ENCODE measurements at regions not wholly inside any gene's neighbourhood (a gene's known extent, or its start where the extent isn't known, plus 50 kb on each side); places are given as distances from the start of the nearest gene placed in this dataset.

- Histone ChIP-seq H3K27ac (ENCODE audit: low read depth in 2 of 2, low read length in 1 of 2) (no peak overlapping the region), H3K36me3 (ENCODE audit: control insufficient read depth in 2 of 2, insufficient read depth in 2 of 2, low read length in 1 of 2) (no peaks in the 10 kb centered on the region), H3K9me3 (ENCODE audit: control insufficient read depth in 2 of 2, insufficient read depth in 1 of 2, low read depth in 1 of 2, low read length in 1 of 2) (peaks cover 0 to 3% of the 10 kb centered on the region in 2 donors), H3K4me1 (ENCODE audit: control insufficient read depth in 2 of 2, insufficient read depth in 2 of 2, low read length in 1 of 2) (no peaks in the 10 kb centered on the region), H3K4me3 (ENCODE audit: low read depth in 1 of 2, low read length in 2 of 2) (no peak overlapping the region), H3K27me3 (ENCODE audit: control insufficient read depth in 1 of 2, insufficient read depth in 2 of 2, low read length in 2 of 2) (no peaks in the 10 kb centered on the region)
- WGBS, 2 donors: 97 to 100% methylated on average over 2 of the region's 2 CpGs
Measured at GRCh38 chr7:35416568-35416967, 162.7 kb upstream of the TBX20 start.

DNA sequence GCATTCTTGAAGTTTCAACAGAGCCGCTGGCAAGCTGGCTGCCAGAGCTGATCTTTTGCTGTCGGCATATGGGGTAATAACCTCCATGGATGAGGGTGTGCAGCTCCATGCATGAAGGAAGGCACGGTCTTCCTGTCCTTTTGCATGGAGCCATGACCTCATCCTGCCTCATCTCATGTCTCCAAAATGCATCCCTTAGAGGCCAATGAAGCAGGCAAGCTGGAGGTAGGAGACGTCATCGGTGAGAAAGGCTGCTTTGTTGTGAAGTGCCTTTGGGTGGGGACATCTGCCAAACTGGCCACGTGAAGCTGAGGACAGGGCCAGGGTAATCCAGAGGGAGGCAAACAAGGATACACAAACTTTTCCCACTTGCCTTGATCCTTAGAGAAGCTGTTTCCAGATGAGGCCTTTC lies 161.5 kb upstream of the TBX20 start:
- H3K36me3 ChIP-seq (ENCODE audit: control insufficient read depth in 2 of 2, insufficient read depth in 2 of 2, low read length in 1 of 2): no peaks in the 10 kb centered on the region
- 80 to 86% methylated on average over 6 of the region's 6 CpGs for WGBS, 2 donors
- no peak overlapping the region for H3K27ac ChIP-seq (ENCODE audit: low read depth in 2 of 2, low read length in 1 of 2)
- no peak overlapping the region for H3K4me3 ChIP-seq (ENCODE audit: low read depth in 1 of 2, low read length in 2 of 2)
- no peaks in the 10 kb centered on the region for H3K27me3 ChIP-seq (ENCODE audit: control insufficient read depth in 1 of 2, insufficient read depth in 2 of 2, low read length in 2 of 2)
- no peaks in the 10 kb centered on the region for H3K4me1 ChIP-seq (ENCODE audit: control insufficient read depth in 2 of 2, insufficient read depth in 2 of 2, low read length in 1 of 2)
- H3K9me3 ChIP-seq (ENCODE audit: control insufficient read depth in 2 of 2, insufficient read depth in 1 of 2, low read depth in 1 of 2, low read length in 1 of 2): peaks cover 0 to 3% of the 10 kb centered on the region in 2 donors

- no peaks in the 10 kb centered on the region for H3K27me3 ChIP-seq (ENCODE audit: control insufficient read depth in 1 of 2, insufficient read depth in 2 of 2, low read length in 2 of 2)
- H3K9me3 ChIP-seq (ENCODE audit: control insufficient read depth in 2 of 2, insufficient read depth in 1 of 2, low read depth in 1 of 2, low read length in 1 of 2): peaks cover 0 to 3% of the 10 kb centered on the region in 2 donors
- no peaks in the 10 kb centered on the region for H3K4me1 ChIP-seq (ENCODE audit: control insufficient read depth in 2 of 2, insufficient read depth in 2 of 2, low read length in 1 of 2)
- H3K36me3 ChIP-seq (ENCODE audit: control insufficient read depth in 2 of 2, insufficient read depth in 2 of 2, low read length in 1 of 2): no peaks in the 10 kb centered on the region
- no peak overlapping the region for H3K4me3 ChIP-seq (ENCODE audit: low read depth in 1 of 2, low read length in 2 of 2)
- WGBS, 2 donors: 51 to 55% methylated on average over 3 of the region's 3 CpGs
- no peak overlapping the region for H3K27ac ChIP-seq (ENCODE audit: low read depth in 2 of 2, low read length in 1 of 2)
Measured at GRCh38 chr7:35411331-35411730, 157.4 kb upstream of the TBX20 start.

GRCh38 chr7:35405461-35405860 lies 151.6 kb upstream of the TBX20 start:
- no peak overlapping the region for H3K27ac ChIP-seq (ENCODE audit: low read depth in 2 of 2, low read length in 1 of 2)
- WGBS, 2 donors: 68 to 72% methylated on average over 4 of the region's 4 CpGs
- no peaks in the 10 kb centered on the region for H3K4me1 ChIP-seq (ENCODE audit: control insufficient read depth in 2 of 2, insufficient read depth in 2 of 2, low read length in 1 of 2)
- H3K9me3 ChIP-seq (ENCODE audit: control insufficient read depth in 2 of 2, insufficient read depth in 1 of 2, low read depth in 1 of 2, low read length in 1 of 2): peaks cover 0 to 3% of the 10 kb centered on the region in 2 donors
- no peak overlapping the region for H3K4me3 ChIP-seq (ENCODE audit: low read depth in 1 of 2, low read length in 2 of 2)
- no peaks in the 10 kb centered on the region for H3K27me3 ChIP-seq (ENCODE audit: control insufficient read depth in 1 of 2, insufficient read depth in 2 of 2, low read length in 2 of 2)
- no peaks in the 10 kb centered on the region for H3K36me3 ChIP-seq (ENCODE audit: control insufficient read depth in 2 of 2, insufficient read depth in 2 of 2, low read length in 1 of 2)

- Histone ChIP-seq H3K4me1 (ENCODE audit: control insufficient read depth in 2 of 2, insufficient read depth in 2 of 2, low read length in 1 of 2) (no peaks in the 10 kb centered on the region), H3K9me3 (ENCODE audit: control insufficient read depth in 2 of 2, insufficient read depth in 1 of 2, low read depth in 1 of 2, low read length in 1 of 2) (peaks cover 0 to 3% of the 10 kb centered on the region in 2 donors)
- 83 to 86% methylated on average over 8 of the region's 8 CpGs for WGBS, 2 donors
Measured at GRCh38 chr7:35401217-35401879, 147.4 kb upstream of the TBX20 start.

DNA sequence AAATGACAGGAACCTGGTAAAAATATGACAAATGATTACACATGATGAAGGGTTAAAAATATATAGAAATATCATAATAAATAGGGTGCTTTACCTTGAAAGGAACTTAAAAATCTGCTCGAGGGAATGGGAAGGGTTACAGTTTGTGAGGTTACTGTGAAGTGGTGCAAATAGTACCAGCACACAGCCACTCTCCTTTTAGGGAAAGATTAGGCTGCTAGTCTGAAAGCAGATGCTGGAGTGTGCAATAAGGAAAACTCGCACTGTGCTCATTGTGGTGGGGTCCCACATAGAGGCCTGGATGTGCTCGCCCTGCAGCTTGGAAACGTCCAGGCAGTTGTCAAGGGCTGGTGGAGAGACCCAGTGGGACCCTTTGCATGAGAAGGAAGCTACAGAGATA lies 145.9 kb upstream of the TBX20 start:
- Histone ChIP-seq H3K36me3 (ENCODE audit: control insufficient read depth in 2 of 2, insufficient read depth in 2 of 2, low read length in 1 of 2) (no peaks in the 10 kb centered on the region), H3K27ac (ENCODE audit: low read depth in 2 of 2, low read length in 1 of 2) (no peak overlapping the region), H3K4me1 (ENCODE audit: control insufficient read depth in 2 of 2, insufficient read depth in 2 of 2, low read length in 1 of 2) (no peaks in the 10 kb centered on the region), H3K9me3 (ENCODE audit: control insufficient read depth in 2 of 2, insufficient read depth in 1 of 2, low read depth in 1 of 2, low read length in 1 of 2) (peaks cover 0 to 3% of the 10 kb centered on the region in 2 donors), H3K27me3 (ENCODE audit: control insufficient read depth in 1 of 2, insufficient read depth in 2 of 2, low read length in 2 of 2) (no peaks in the 10 kb centered on the region), H3K4me3 (ENCODE audit: low read depth in 1 of 2, low read length in 2 of 2) (no peak overlapping the region)
- WGBS, 2 donors: 53 to 75% methylated on average over 4 of the region's 4 CpGs

More at GRCh38 chr7:35401217-35401879, 147.4 kb upstream of the TBX20 start:
- H3K36me3 ChIP-seq (ENCODE audit: control insufficient read depth in 2 of 2, insufficient read depth in 2 of 2, low read length in 1 of 2): no peaks in the 10 kb centered on the region
- no peak overlapping the region for H3K4me3 ChIP-seq (ENCODE audit: low read depth in 1 of 2, low read length in 2 of 2)
- H3K27me3 ChIP-seq (ENCODE audit: control insufficient read depth in 1 of 2, insufficient read depth in 2 of 2, low read length in 2 of 2): no peaks in the 10 kb centered on the region
- H3K27ac ChIP-seq (ENCODE audit: low read depth in 2 of 2, low read length in 1 of 2): no peak overlapping the region

- H3K27ac ChIP-seq (ENCODE audit: low read depth in 2 of 2, low read length in 1 of 2): no peak overlapping the region
- H3K27me3 ChIP-seq (ENCODE audit: control insufficient read depth in 1 of 2, insufficient read depth in 2 of 2, low read length in 2 of 2): no peaks in the 10 kb centered on the region
- no peaks in the 10 kb centered on the region for H3K4me1 ChIP-seq (ENCODE audit: control insufficient read depth in 2 of 2, insufficient read depth in 2 of 2, low read length in 1 of 2)
- no peaks in the 10 kb centered on the region for H3K36me3 ChIP-seq (ENCODE audit: control insufficient read depth in 2 of 2, insufficient read depth in 2 of 2, low read length in 1 of 2)
- H3K9me3 ChIP-seq (ENCODE audit: control insufficient read depth in 2 of 2, insufficient read depth in 1 of 2, low read depth in 1 of 2, low read length in 1 of 2): peaks cover 0 to 3% of the 10 kb centered on the region in 2 donors
- no peak overlapping the region for H3K4me3 ChIP-seq (ENCODE audit: low read depth in 1 of 2, low read length in 2 of 2)
Measured at GRCh38 chr7:35399216-35399615, 145.3 kb upstream of the TBX20 start.

DNA sequence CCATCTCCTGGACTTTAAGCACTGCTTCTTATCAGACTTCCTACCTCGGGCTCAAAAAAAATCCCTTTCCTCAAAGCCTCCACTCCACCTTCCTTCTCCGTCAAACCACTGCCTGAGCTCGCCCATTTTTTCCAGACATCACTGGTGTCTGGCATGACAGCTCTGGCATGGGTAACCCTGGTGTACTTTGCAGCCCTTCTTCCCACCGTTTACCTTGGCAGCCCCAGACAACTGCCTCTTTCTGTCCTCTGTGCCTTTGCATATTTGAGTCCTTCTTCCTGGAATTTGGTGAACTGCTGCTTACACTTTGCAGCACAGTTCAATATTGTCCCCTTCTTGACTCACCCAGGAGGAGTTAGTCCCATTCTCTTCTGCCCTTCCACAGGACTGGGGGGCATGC lies 144.6 kb upstream of the TBX20 start:
- H3K27ac ChIP-seq (ENCODE audit: low read depth in 2 of 2, low read length in 1 of 2): no peak overlapping the region
- H3K9me3 ChIP-seq (ENCODE audit: control insufficient read depth in 2 of 2, insufficient read depth in 1 of 2, low read depth in 1 of 2, low read length in 1 of 2): peaks cover 0 to 3% of the 10 kb centered on the region in 2 donors
- WGBS, 2 donors: 42 to 54% methylated on average over 4 of the region's 4 CpGs
- H3K4me3 ChIP-seq (ENCODE audit: low read depth in 1 of 2, low read length in 2 of 2): no peak overlapping the region
- no peaks in the 10 kb centered on the region for H3K4me1 ChIP-seq (ENCODE audit: control insufficient read depth in 2 of 2, insufficient read depth in 2 of 2, low read length in 1 of 2)
- no peaks in the 10 kb centered on the region for H3K27me3 ChIP-seq (ENCODE audit: control insufficient read depth in 1 of 2, insufficient read depth in 2 of 2, low read length in 2 of 2)
- H3K36me3 ChIP-seq (ENCODE audit: control insufficient read depth in 2 of 2, insufficient read depth in 2 of 2, low read length in 1 of 2): no peaks in the 10 kb centered on the region

GRCh38 chr7:35390146-35390545 lies 136.2 kb upstream of the TBX20 start:
- H3K9me3 ChIP-seq (ENCODE audit: control insufficient read depth in 2 of 2, insufficient read depth in 1 of 2, low read depth in 1 of 2, low read length in 1 of 2): no peaks in the 10 kb centered on the region
- H3K27me3 ChIP-seq (ENCODE audit: control insufficient read depth in 1 of 2, insufficient read depth in 2 of 2, low read length in 2 of 2): no peaks in the 10 kb centered on the region
- H3K27ac ChIP-seq (ENCODE audit: low read depth in 2 of 2, low read length in 1 of 2): peak overlapping the region; percentile 27 to 51
- WGBS, 2 donors: 61 to 76% methylated on average over 5 of the region's 5 CpGs
- no peaks in the 10 kb centered on the region for H3K36me3 ChIP-seq (ENCODE audit: control insufficient read depth in 2 of 2, insufficient read depth in 2 of 2, low read length in 1 of 2)
- no peak overlapping the region for H3K4me3 ChIP-seq (ENCODE audit: low read depth in 1 of 2, low read length in 2 of 2)
- peaks cover 0 to 2% of the 10 kb centered on the region in 2 donors for H3K4me1 ChIP-seq (ENCODE audit: control insufficient read depth in 2 of 2, insufficient read depth in 2 of 2, low read length in 1 of 2)

GRCh38 chr7:35389636-35390035 lies 135.7 kb upstream of the TBX20 start:
- 61 to 70% methylated on average over 3 of the region's 3 CpGs for WGBS, 2 donors
- no peaks in the 10 kb centered on the region for H3K9me3 ChIP-seq (ENCODE audit: control insufficient read depth in 2 of 2, insufficient read depth in 1 of 2, low read depth in 1 of 2, low read length in 1 of 2)
- peaks cover 0 to 2% of the 10 kb centered on the region in 2 donors for H3K4me1 ChIP-seq (ENCODE audit: control insufficient read depth in 2 of 2, insufficient read depth in 2 of 2, low read length in 1 of 2)
- no peak overlapping the region for H3K4me3 ChIP-seq (ENCODE audit: low read depth in 1 of 2, low read length in 2 of 2)
- peak overlapping the region in 1 of 2 donors; percentile 8 for H3K27ac ChIP-seq (ENCODE audit: low read depth in 2 of 2, low read length in 1 of 2)
- no peaks in the 10 kb centered on the region for H3K36me3 ChIP-seq (ENCODE audit: control insufficient read depth in 2 of 2, insufficient read depth in 2 of 2, low read length in 1 of 2)
- no peaks in the 10 kb centered on the region for H3K27me3 ChIP-seq (ENCODE audit: control insufficient read depth in 1 of 2, insufficient read depth in 2 of 2, low read length in 2 of 2)
